Vagina (tissue), 2 donors: ENCODE measurements at regions not wholly inside any gene's neighbourhood (a gene's known extent, or its start where the extent isn't known, plus 50 kb on each side); places are given as distances from the start of the nearest gene placed in this dataset.

Experiments used
- POLR2A ChIP-seq, 2 donors: fragments of 450-650 bp; IDR thresholded peaks; one replicate each; pipeline ENCODE4 v1.6.1; 2017; ENCODE audit warnings: antibody characterized with exemption in 2 of 2, mild to moderate bottlenecking in 2 of 2, moderate library complexity in 2 of 2
- TF ChIP-seq, protein P1 (sequence below), 3 experiments: fragments of 450-650 bp in 2 of 3; fragments of 200-600 bp in 1 of 3; sonication (generic) in 1 of 3; IDR thresholded peaks; one replicate each; pipeline ENCODE4 v1.5.1; 2017 to 2019; ENCODE audit warnings: antibody characterized with exemption in 3 of 3, mild to moderate bottlenecking in 2 of 3, moderate library complexity in 2 of 3

DNA sequence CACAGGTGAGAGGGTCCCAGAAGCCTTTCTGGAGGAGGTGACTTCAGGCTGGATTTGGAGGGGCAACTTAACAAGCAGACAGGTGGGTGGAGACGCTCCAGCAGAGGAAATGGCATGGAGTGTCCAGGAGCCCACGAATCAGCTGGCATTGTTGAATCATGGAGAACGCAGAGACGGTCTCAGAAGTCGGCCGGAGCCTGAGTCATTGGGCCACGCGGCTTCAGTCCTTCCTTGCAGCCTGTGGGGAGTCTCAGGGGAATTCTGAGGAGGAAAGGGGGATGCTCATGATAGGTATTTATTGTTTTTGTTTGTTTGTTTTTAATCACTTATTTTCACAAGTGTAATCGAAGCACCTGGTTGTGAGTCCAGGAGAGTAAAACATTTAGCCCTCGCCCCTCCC, 184.6 kb upstream of the HDAC4 start:
- no peak for TF ChIP-seq POLR2A (IDR thresholded peaks at IDR 0.05)
- TF ChIP-seq, protein P1, sequence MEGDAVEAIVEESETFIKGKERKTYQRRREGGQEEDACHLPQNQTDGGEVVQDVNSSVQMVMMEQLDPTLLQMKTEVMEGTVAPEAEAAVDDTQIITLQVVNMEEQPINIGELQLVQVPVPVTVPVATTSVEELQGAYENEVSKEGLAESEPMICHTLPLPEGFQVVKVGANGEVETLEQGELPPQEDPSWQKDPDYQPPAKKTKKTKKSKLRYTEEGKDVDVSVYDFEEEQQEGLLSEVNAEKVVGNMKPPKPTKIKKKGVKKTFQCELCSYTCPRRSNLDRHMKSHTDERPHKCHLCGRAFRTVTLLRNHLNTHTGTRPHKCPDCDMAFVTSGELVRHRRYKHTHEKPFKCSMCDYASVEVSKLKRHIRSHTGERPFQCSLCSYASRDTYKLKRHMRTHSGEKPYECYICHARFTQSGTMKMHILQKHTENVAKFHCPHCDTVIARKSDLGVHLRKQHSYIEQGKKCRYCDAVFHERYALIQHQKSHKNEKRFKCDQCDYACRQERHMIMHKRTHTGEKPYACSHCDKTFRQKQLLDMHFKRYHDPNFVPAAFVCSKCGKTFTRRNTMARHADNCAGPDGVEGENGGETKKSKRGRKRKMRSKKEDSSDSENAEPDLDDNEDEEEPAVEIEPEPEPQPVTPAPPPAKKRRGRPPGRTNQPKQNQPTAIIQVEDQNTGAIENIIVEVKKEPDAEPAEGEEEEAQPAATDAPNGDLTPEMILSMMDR (IDR thresholded peaks at IDR 0.05) = no peak
